ENCODE measurements at regions not wholly inside any gene's neighbourhood (a gene's known extent, or its start where the extent isn't known, plus 50 kb on each side); places are given as distances from the start of the nearest gene placed in this dataset.

GRCh38 chr4:132809298-132810032, 339.6 kb upstream of the PCDH10 start:
- TF ChIP-seq EZH2phosphoT487 (IDR thresholded peaks at IDR 0.05; ENCODE audit: low read depth, severe bottlenecking, unreplicated experiment) (no peak), CTCF (IDR thresholded peaks at IDR 0.05; ENCODE audit: poor library complexity) (no peak), EZH2 (IDR thresholded peaks at IDR 0.05; ENCODE audit: borderline replicate concordance) (no peak)
